ENCODE measurements at regions not wholly inside any gene's neighbourhood (a gene's known extent, or its start where the extent isn't known, plus 50 kb on each side); places are given as distances from the start of the nearest gene placed in this dataset.

- DNase-seq (ENCODE audit: extremely low spot score): no peak
- POLR2A ChIA-PET: no interaction called here
Measured at GRCh38 chr2:204051476-204051875, 114.9 kb downstream of the ICOS start.

GRCh38 chr2:204051984-204052556 lies 115.5 kb downstream of the ICOS start:
- ChIA-PET CTCF (interaction anchor here (1.3 to 1.6 kb wide), 3 partner anchors 20 to 104 kb away, joined by 3 to 4 read pairs (median 4); no protein-coding TSS in a partner anchor), POLR2A (no interaction called here)
- no peak for DNase-seq (ENCODE audit: extremely low spot score)
- no peak for TF ChIP-seq CTCF (IDR thresholded peaks at IDR 0.05; ENCODE audit: control extremely low read depth, extremely low read depth, low read depth, missing control alignments)

More at GRCh38 chr2:204051476-204051875, 114.9 kb downstream of the ICOS start:
- CTCF ChIA-PET: interaction anchor here (0.9 to 2.0 kb wide), 6 partner anchors 20 to 126 kb away, joined by 3 to 6 read pairs (median 4); no protein-coding TSS in a partner anchor
- no peak for TF ChIP-seq CTCF (IDR thresholded peaks at IDR 0.05; ENCODE audit: control extremely low read depth, extremely low read depth, low read depth, missing control alignments)

- DNase-seq (ENCODE audit: extremely low spot score): no peak
- CTCF ChIA-PET: no interaction called here
- no peak for TF ChIP-seq CTCF (IDR thresholded peaks at IDR 0.05; ENCODE audit: control extremely low read depth, extremely low read depth, low read depth, missing control alignments)
- POLR2A ChIA-PET: no interaction called here
Measured at GRCh38 chr2:204059016-204059415, 122.5 kb downstream of the ICOS start.

- POLR2A ChIA-PET: no interaction called here
- no peak for DNase-seq (ENCODE audit: extremely low spot score)
- CTCF ChIA-PET: no interaction called here
- TF ChIP-seq CTCF (IDR thresholded peaks at IDR 0.05; ENCODE audit: control extremely low read depth, extremely low read depth, low read depth, missing control alignments): no peak
Measured at GRCh38 chr2:204060841-204061240, 124.3 kb downstream of the ICOS start.

- POLR2A ChIA-PET: no interaction called here
- CTCF ChIA-PET: no interaction called here
- no peak for TF ChIP-seq CTCF (IDR thresholded peaks at IDR 0.05; ENCODE audit: control extremely low read depth, extremely low read depth, low read depth, missing control alignments)
- no peak for DNase-seq (ENCODE audit: extremely low spot score)
Measured at GRCh38 chr2:204061241-204061640, 124.7 kb downstream of the ICOS start.

GRCh38 chr2:204064119-204064518 lies 127.6 kb downstream of the ICOS start:
- no peak for TF ChIP-seq CTCF (IDR thresholded peaks at IDR 0.05; ENCODE audit: control extremely low read depth, extremely low read depth, low read depth, missing control alignments)
- CTCF ChIA-PET: no interaction called here
- DNase-seq (ENCODE audit: extremely low spot score): no peak
- POLR2A ChIA-PET: no interaction called here

Measured in GM10248 (cell line).